Calu3 (cell line): ENCODE measurements at regions not wholly inside any gene's neighbourhood (a gene's known extent, or its start where the extent isn't known, plus 50 kb on each side); places are given as distances from the start of the nearest gene placed in this dataset.

Experiments used
- BruUV-seq: library from RNA; stranded (reverse); fragments of 400-500 nt; replicated peaks from 2 replicates; lab custom pipeline; 2021; lab: Mats Ljungman, UMichigan
- CTCF ChIA-PET: fragments of 300-600 bp; sonication (Branson Sonifier 250); formaldehyde crosslinking; loops from one replicate; lab custom pipeline; 2022; ENCODE audit warnings: antibody characterized with exemption; lab: Charles Lee
- DNase-seq: peaks from one replicate; pipeline ENCODE4 v3.0.0; 2022
- H3K27ac Mint-ChIP-seq: one replicate; pipeline ENCODE4 v1.8.0; 2022; ENCODE audit warnings: mixed read lengths; ENCODE audit not compliant: unreplicated experiment
- H3K27me3 Mint-ChIP-seq: one replicate; pipeline ENCODE4 v1.8.0; 2022; ENCODE audit warnings: mixed read lengths; ENCODE audit not compliant: unreplicated experiment
- H3K36me3 Mint-ChIP-seq: one replicate; pipeline ENCODE4 v1.8.0; 2022; ENCODE audit warnings: mild to moderate bottlenecking, moderate library complexity, mixed read lengths; ENCODE audit not compliant: insufficient read depth, unreplicated experiment
- H3K4me1 Mint-ChIP-seq: one replicate; pipeline ENCODE4 v1.8.0; 2022; ENCODE audit warnings: mild to moderate bottlenecking, low read depth, mixed read lengths; ENCODE audit not compliant: unreplicated experiment
- H3K4me3 Mint-ChIP-seq: one replicate; pipeline ENCODE4 v1.8.0; 2022; ENCODE audit warnings: mild to moderate bottlenecking, low read depth, moderate library complexity, mixed read lengths; ENCODE audit not compliant: unreplicated experiment
- H3K9me3 Mint-ChIP-seq: one replicate; pipeline ENCODE4 v1.8.0; 2022; ENCODE audit warnings: low read depth, mixed read lengths; ENCODE audit not compliant: unreplicated experiment
- CTCF ChIP-seq: fragments of 200-600 bp; IDR thresholded peaks from one replicate; pipeline ENCODE4 v1.8.0; 2022; ENCODE audit warnings: antibody characterized with exemption; ENCODE audit not compliant: unreplicated experiment
- intact Hi-C: fragments of 100-400 bp; cut with micrococcal nuclease; formaldehyde crosslinking; loops from one replicate; pipeline ENCODE4 v1.10.0; 2022; ENCODE audit not compliant: unreplicated experiment

- H3K4me1 Mint-ChIP-seq, result no peaks in the 10 kb centered on the region
- BruUV-seq, result no TSS peak
- peaks cover 3% of the 10 kb centered on the region for H3K9me3 Mint-ChIP-seq
- peaks cover 34% of the 10 kb centered on the region for H3K27me3 Mint-ChIP-seq
- TF ChIP-seq CTCF, result no peak
- CTCF ChIA-PET, result no interaction called here
- DNase-seq, result no peak
- H3K36me3 Mint-ChIP-seq, result no peaks in the 10 kb centered on the region
- H3K4me3 Mint-ChIP-seq, result no peak overlapping the region
- intact Hi-C loops, result no loop called here
- H3K27ac Mint-ChIP-seq, result no peak overlapping the region
These were observed 246.9 kb upstream of the ZFP64 start for GRCh38 chr20:52438326-52438963.

DNA sequence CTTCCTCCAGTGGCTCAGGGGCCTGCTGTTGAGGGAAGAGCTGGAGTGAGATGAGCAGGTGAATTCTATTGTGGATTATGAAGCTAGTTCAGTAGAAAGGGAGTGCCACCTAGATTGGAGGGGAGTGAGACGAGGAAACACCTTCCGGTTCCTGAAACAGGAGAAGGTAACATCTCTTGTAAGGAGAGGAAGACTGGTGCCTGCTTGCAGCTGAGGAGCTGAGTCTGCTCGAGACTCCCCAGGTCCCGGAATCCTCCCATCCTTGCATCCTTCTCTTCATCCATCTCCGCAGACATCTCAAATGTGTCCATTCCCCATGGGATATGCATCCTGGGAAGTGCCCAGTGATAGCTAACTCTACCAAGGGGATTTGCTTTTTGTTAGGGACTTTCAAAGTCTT, 242.9 kb upstream of the ZFP64 start:
- Mint-ChIP-seq H3K27me3 (peaks cover 1% of the 10 kb centered on the region), H3K4me1 (no peaks in the 10 kb centered on the region), H3K9me3 (peaks cover 3% of the 10 kb centered on the region), H3K36me3 (no peaks in the 10 kb centered on the region), H3K4me3 (no peak overlapping the region), H3K27ac (no peak overlapping the region)
- CTCF ChIA-PET, result no interaction called here
- intact Hi-C loops, result no loop called here
- no TSS peak for BruUV-seq
- no peak for TF ChIP-seq CTCF
- no peak for DNase-seq

GRCh38 chr20:52434041-52434425, 242.5 kb upstream of the ZFP64 start:
- CTCF ChIA-PET, result no interaction called here
- Mint-ChIP-seq H3K9me3 (peaks cover 3% of the 10 kb centered on the region), H3K36me3 (no peaks in the 10 kb centered on the region), H3K27ac (no peak overlapping the region), H3K27me3 (no peaks in the 10 kb centered on the region), H3K4me3 (no peak overlapping the region), H3K4me1 (no peaks in the 10 kb centered on the region)
- no peak for DNase-seq
- TF ChIP-seq CTCF, result no peak
- intact Hi-C loops, result no loop called here
- BruUV-seq, result no TSS peak

- no TSS peak for BruUV-seq
- Mint-ChIP-seq H3K4me1 (no peaks in the 10 kb centered on the region), H3K27ac (no peak overlapping the region), H3K9me3 (peaks cover 5% of the 10 kb centered on the region), H3K36me3 (no peaks in the 10 kb centered on the region), H3K27me3 (no peaks in the 10 kb centered on the region), H3K4me3 (no peak overlapping the region)
- TF ChIP-seq CTCF, result no peak
- CTCF ChIA-PET, result no interaction called here
- intact Hi-C loops, result no loop called here
- DNase-seq, result no peak
These were observed 241.9 kb upstream of the ZFP64 start for GRCh38 chr20:52433326-52434040.
